MCF 10A (cell line): ENCODE measurements at regions not wholly inside any gene's neighbourhood (a gene's known extent, or its start where the extent isn't known, plus 50 kb on each side); places are given as distances from the start of the nearest gene placed in this dataset.
A peak's percentile ranks its signal among the peaks of the same experiment; 100 is the strongest.

Experiments used
- BruUV-seq: library from RNA; stranded (reverse); fragments of 400-500 nt; replicated peaks from 2 replicates; lab custom pipeline; 2021; lab: Mats Ljungman, UMichigan
- CTCF ChIA-PET: fragments of 300-600 bp; sonication (Branson Sonifier 250); formaldehyde crosslinking; extraction: SDS; loops from one replicate; lab custom pipeline; 2021; ENCODE audit warnings: antibody characterized with exemption, inconsistent platforms; lab: Yijun Ruan, JAX
- POLR2A ChIA-PET: fragments of 300-600, 350-650 bp; sonication (Branson Sonifier 250); formaldehyde crosslinking; extraction: SDS; loops from one replicate; lab custom pipeline; 2020; ENCODE audit warnings: antibody characterized with exemption, inconsistent platforms; lab: Yijun Ruan, JAX
- DNase-seq: peaks from one replicate; pipeline ENCODE4 v3.0.0-alpha.2; 2018; ENCODE audit not compliant: unreplicated experiment
- H3K27ac Mint-ChIP-seq: one replicate; pipeline ENCODE4 v1.8.0; 2022; ENCODE audit warnings: mild to moderate bottlenecking, low read depth, mixed read lengths; ENCODE audit not compliant: unreplicated experiment
- H3K27me3 Mint-ChIP-seq: one replicate; pipeline ENCODE4 v1.8.0; 2022; ENCODE audit warnings: mixed read lengths; ENCODE audit not compliant: insufficient read depth, unreplicated experiment
- H3K36me3 Mint-ChIP-seq: one replicate; pipeline ENCODE4 v1.8.0; 2022; ENCODE audit warnings: mild to moderate bottlenecking, moderate library complexity, mixed read lengths; ENCODE audit not compliant: insufficient read depth, unreplicated experiment
- H3K4me1 Mint-ChIP-seq: one replicate; pipeline ENCODE4 v1.8.0; 2022; ENCODE audit warnings: mixed read lengths; ENCODE audit not compliant: insufficient read depth, unreplicated experiment
- H3K4me3 Mint-ChIP-seq: one replicate; pipeline ENCODE4 v1.8.0; 2022; ENCODE audit warnings: mild to moderate bottlenecking, moderate library complexity, mixed read lengths; ENCODE audit not compliant: unreplicated experiment
- H3K9me3 Mint-ChIP-seq: one replicate; pipeline ENCODE4 v1.8.0; 2022; ENCODE audit warnings: mixed read lengths; ENCODE audit not compliant: unreplicated experiment
- intact Hi-C: fragments of 100-400 bp; cut with micrococcal nuclease; formaldehyde crosslinking; loops from 2 replicates; pipeline ENCODE4 v1.14.1; 2022
- TF ChIP-seq, protein P1 (sequence below): fragments of 200-600 bp; IDR thresholded peaks from one replicate; pipeline ENCODE4 v1.8.0; 2022; ENCODE audit warnings: antibody characterized with exemption, mild to moderate bottlenecking; ENCODE audit not compliant: unreplicated experiment

GRCh38 chr16:89037261-89038152 lies 56.1 kb upstream of the ACSF3 start:
- POLR2A ChIA-PET, result interaction anchor here (0.6 kb wide), 1 partner anchor 20 kb away, joined by 4 read pairs; no protein-coding TSS in a partner anchor
- DNase-seq, result peak; percentile 20
- TF ChIP-seq, protein P1, sequence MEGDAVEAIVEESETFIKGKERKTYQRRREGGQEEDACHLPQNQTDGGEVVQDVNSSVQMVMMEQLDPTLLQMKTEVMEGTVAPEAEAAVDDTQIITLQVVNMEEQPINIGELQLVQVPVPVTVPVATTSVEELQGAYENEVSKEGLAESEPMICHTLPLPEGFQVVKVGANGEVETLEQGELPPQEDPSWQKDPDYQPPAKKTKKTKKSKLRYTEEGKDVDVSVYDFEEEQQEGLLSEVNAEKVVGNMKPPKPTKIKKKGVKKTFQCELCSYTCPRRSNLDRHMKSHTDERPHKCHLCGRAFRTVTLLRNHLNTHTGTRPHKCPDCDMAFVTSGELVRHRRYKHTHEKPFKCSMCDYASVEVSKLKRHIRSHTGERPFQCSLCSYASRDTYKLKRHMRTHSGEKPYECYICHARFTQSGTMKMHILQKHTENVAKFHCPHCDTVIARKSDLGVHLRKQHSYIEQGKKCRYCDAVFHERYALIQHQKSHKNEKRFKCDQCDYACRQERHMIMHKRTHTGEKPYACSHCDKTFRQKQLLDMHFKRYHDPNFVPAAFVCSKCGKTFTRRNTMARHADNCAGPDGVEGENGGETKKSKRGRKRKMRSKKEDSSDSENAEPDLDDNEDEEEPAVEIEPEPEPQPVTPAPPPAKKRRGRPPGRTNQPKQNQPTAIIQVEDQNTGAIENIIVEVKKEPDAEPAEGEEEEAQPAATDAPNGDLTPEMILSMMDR, result no peak
- H3K4me1 Mint-ChIP-seq, result no peaks in the 10 kb centered on the region
- H3K36me3 Mint-ChIP-seq, result no peaks in the 10 kb centered on the region
- peaks cover 67% of the 10 kb centered on the region for H3K27me3 Mint-ChIP-seq
- no peak overlapping the region for H3K27ac Mint-ChIP-seq
- H3K4me3 Mint-ChIP-seq, result no peak overlapping the region
- no TSS peak for BruUV-seq
- intact Hi-C loops, result no loop called here
- CTCF ChIA-PET, result interaction anchor here (0.9 kb wide), 1 partner anchor 14 kb away, joined by 3 read pairs; no protein-coding TSS in a partner anchor
- peaks cover 2% of the 10 kb centered on the region for H3K9me3 Mint-ChIP-seq

DNA sequence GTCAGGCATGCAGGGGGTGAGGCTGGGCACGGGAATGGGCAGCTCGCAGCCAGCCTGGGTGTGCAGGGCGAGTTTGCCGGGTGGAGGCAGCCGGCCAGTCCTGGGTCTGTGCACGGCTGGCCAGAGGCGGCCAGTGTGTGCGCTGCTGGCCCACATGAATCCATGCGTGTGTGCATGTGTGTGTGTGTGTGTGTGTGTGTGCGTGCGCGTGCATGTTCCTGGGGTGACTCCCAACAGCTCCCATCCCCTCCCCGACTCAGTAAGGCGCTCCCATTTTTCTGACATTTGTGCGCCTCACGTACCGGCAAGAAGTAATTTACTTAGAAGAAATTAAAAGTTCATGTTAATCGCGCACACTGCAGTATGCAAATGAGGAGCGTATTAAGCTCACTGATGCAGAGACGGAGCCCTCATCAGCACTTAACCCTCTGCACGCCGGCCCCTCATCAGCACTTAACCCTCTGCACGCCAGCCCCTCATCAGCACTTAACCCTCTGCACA lies 55.4 kb upstream of the ACSF3 start:
- H3K9me3 Mint-ChIP-seq, result no peaks in the 10 kb centered on the region
- intact Hi-C loops, result no loop called here
- no peaks in the 10 kb centered on the region for H3K4me1 Mint-ChIP-seq
- TF ChIP-seq, protein P1, result no peak
- no peak overlapping the region for H3K4me3 Mint-ChIP-seq
- ChIA-PET CTCF (interaction anchor here (0.9 kb wide), 1 partner anchor 13 kb away, joined by 3 read pairs; no protein-coding TSS in a partner anchor), POLR2A (interaction anchor here (0.6 kb wide), 1 partner anchor 20 kb away, joined by 4 read pairs; no protein-coding TSS in a partner anchor)
- H3K36me3 Mint-ChIP-seq, result no peaks in the 10 kb centered on the region
- no peak overlapping the region for H3K27ac Mint-ChIP-seq
- DNase-seq, result no peak
- no TSS peak for BruUV-seq
- H3K27me3 Mint-ChIP-seq, result peaks cover 59% of the 10 kb centered on the region

GRCh38 chr16:89038811-89039735 lies 54.6 kb upstream of the ACSF3 start:
- H3K27ac Mint-ChIP-seq, result no peak overlapping the region
- H3K4me3 Mint-ChIP-seq, result no peak overlapping the region
- intact Hi-C loops, result no loop called here
- H3K9me3 Mint-ChIP-seq, result no peaks in the 10 kb centered on the region
- no peaks in the 10 kb centered on the region for H3K36me3 Mint-ChIP-seq
- peaks cover 53% of the 10 kb centered on the region for H3K27me3 Mint-ChIP-seq
- TF ChIP-seq, protein P1, result no peak
- POLR2A ChIA-PET, result no interaction called here
- no peak for DNase-seq
- H3K4me1 Mint-ChIP-seq, result no peaks in the 10 kb centered on the region
- BruUV-seq, result no TSS peak
- CTCF ChIA-PET, result interaction anchor here (0.9 kb wide), 1 partner anchor 12 kb away, joined by 3 read pairs; no protein-coding TSS in a partner anchor
